H1 (cell line): ENCODE measurements at regions not wholly inside any gene's neighbourhood (a gene's known extent, or its start where the extent isn't known, plus 50 kb on each side); places are given as distances from the start of the nearest gene placed in this dataset.

Experiments
- CBX8 ChIP-seq: fragments of 300-800, 300-1000 bp; sonication (generic); IDR thresholded peaks from 2 replicates; pipeline ENCODE4 v1.7.1; 2016; ENCODE audit warnings: low read depth, low read length, borderline replicate concordance
- CTBP2 ChIP-seq: IDR thresholded peaks from 2 replicates; pipeline ENCODE4 v1.7.0; 2011; ENCODE audit warnings: borderline replicate concordance, mild to moderate bottlenecking, moderate library complexity, mixed read lengths, low read length; ENCODE audit not compliant: insufficient read depth, insufficient read length
- EGR1 ChIP-seq: IDR thresholded peaks from 2 replicates; pipeline ENCODE4 v1.6.1; 2011; ENCODE audit warnings: low read depth, low read length, borderline replicate concordance
- JUND ChIP-seq: IDR thresholded peaks from 2 replicates; pipeline ENCODE4 v1.6.1; 2011; ENCODE audit warnings: mild to moderate bottlenecking, improper control_type of control experiment, low read length
- MAFK ChIP-seq: IDR thresholded peaks from 2 replicates; pipeline ENCODE4 v1.6.1; 2012; ENCODE audit warnings: low read depth, mild to moderate bottlenecking, improper control_type of control experiment, low read length
- POLR2A ChIP-seq, 2 experiments: IDR thresholded peaks; 1 replicate in 1 of 2; 2 replicates in 1 of 2; pipeline ENCODE4 v1.6.1; 2011; ENCODE audit warnings: low read depth in 2 of 2, low read length in 2 of 2, mild to moderate bottlenecking in 2 of 2; ENCODE audit errors: control extremely low read depth in 1 of 2
- RXRA ChIP-seq: IDR thresholded peaks from 2 replicates; pipeline ENCODE4 v1.6.1; 2011; ENCODE audit warnings: low read depth, mild to moderate bottlenecking, low read length, moderate library complexity; ENCODE audit not compliant: insufficient read depth
- SIN3A ChIP-seq, 2 experiments: IDR thresholded peaks in 1 of 2; conservative IDR thresholded peaks in 1 of 2; 2 replicates each; pipeline ENCODE4 v1.6.1; 2011 to 2012; ENCODE audit warnings: low read length in 2 of 2, improper control_type of control experiment in 1 of 2, low read depth in 1 of 2, mild to moderate bottlenecking in 1 of 2
- SP1 ChIP-seq: IDR thresholded peaks from 2 replicates; pipeline ENCODE4 v1.6.1; 2011; ENCODE audit warnings: low read depth, low read length
- SUZ12 ChIP-seq: fragments of 200-600 bp; sonication (generic); IDR thresholded peaks from 2 replicates; pipeline ENCODE4 v1.6.1; 2012; ENCODE audit warnings: mild to moderate bottlenecking, inconsistent platforms, low read length, moderate library complexity, mixed read lengths
- YY1 ChIP-seq: IDR thresholded peaks from 2 replicates; pipeline ENCODE4 v1.6.1; 2011; ENCODE audit warnings: low read depth, mild to moderate bottlenecking, low read length
- TF ChIP-seq, protein P1 (sequence below): fragments of 300-600 bp; sonication (generic); IDR thresholded peaks from 2 replicates; pipeline ENCODE4 v1.7.1; 2012; ENCODE audit warnings: low read length, moderate library complexity, mild to moderate bottlenecking, inconsistent platforms; ENCODE audit not compliant: insufficient replicate concordance

DNA sequence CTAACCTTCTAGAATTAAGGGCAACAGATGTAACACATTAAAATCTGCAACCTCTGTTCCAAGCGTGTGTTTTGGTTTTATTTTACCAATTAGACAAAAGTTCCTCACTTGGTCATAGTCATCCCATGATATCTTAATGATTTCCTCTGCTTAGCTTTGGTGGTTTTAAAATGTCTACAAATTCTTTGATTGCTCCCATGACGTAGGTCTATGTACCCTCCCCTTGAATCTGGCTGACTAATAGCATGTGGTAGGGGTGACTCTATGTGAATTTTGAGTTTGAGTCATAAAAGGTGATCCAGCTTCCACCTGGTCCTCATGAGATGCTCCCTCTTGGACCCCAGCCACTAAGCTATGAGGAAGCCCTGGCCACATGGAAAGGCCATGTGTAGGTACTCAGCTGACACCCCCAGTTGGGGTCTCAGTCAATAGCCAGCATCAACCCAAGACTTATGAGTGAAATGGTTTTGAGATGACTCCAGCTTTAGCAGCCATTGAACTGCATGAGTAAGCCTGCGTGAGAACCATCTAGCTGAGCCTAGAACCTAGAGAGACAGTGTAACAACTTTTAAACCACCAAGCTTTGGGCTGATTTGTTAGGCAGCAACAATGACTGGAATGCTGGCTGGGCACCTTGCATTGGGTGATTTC lies 247.1 kb downstream of the MSRB3 start (continued):
- TF ChIP-seq, protein P1, sequence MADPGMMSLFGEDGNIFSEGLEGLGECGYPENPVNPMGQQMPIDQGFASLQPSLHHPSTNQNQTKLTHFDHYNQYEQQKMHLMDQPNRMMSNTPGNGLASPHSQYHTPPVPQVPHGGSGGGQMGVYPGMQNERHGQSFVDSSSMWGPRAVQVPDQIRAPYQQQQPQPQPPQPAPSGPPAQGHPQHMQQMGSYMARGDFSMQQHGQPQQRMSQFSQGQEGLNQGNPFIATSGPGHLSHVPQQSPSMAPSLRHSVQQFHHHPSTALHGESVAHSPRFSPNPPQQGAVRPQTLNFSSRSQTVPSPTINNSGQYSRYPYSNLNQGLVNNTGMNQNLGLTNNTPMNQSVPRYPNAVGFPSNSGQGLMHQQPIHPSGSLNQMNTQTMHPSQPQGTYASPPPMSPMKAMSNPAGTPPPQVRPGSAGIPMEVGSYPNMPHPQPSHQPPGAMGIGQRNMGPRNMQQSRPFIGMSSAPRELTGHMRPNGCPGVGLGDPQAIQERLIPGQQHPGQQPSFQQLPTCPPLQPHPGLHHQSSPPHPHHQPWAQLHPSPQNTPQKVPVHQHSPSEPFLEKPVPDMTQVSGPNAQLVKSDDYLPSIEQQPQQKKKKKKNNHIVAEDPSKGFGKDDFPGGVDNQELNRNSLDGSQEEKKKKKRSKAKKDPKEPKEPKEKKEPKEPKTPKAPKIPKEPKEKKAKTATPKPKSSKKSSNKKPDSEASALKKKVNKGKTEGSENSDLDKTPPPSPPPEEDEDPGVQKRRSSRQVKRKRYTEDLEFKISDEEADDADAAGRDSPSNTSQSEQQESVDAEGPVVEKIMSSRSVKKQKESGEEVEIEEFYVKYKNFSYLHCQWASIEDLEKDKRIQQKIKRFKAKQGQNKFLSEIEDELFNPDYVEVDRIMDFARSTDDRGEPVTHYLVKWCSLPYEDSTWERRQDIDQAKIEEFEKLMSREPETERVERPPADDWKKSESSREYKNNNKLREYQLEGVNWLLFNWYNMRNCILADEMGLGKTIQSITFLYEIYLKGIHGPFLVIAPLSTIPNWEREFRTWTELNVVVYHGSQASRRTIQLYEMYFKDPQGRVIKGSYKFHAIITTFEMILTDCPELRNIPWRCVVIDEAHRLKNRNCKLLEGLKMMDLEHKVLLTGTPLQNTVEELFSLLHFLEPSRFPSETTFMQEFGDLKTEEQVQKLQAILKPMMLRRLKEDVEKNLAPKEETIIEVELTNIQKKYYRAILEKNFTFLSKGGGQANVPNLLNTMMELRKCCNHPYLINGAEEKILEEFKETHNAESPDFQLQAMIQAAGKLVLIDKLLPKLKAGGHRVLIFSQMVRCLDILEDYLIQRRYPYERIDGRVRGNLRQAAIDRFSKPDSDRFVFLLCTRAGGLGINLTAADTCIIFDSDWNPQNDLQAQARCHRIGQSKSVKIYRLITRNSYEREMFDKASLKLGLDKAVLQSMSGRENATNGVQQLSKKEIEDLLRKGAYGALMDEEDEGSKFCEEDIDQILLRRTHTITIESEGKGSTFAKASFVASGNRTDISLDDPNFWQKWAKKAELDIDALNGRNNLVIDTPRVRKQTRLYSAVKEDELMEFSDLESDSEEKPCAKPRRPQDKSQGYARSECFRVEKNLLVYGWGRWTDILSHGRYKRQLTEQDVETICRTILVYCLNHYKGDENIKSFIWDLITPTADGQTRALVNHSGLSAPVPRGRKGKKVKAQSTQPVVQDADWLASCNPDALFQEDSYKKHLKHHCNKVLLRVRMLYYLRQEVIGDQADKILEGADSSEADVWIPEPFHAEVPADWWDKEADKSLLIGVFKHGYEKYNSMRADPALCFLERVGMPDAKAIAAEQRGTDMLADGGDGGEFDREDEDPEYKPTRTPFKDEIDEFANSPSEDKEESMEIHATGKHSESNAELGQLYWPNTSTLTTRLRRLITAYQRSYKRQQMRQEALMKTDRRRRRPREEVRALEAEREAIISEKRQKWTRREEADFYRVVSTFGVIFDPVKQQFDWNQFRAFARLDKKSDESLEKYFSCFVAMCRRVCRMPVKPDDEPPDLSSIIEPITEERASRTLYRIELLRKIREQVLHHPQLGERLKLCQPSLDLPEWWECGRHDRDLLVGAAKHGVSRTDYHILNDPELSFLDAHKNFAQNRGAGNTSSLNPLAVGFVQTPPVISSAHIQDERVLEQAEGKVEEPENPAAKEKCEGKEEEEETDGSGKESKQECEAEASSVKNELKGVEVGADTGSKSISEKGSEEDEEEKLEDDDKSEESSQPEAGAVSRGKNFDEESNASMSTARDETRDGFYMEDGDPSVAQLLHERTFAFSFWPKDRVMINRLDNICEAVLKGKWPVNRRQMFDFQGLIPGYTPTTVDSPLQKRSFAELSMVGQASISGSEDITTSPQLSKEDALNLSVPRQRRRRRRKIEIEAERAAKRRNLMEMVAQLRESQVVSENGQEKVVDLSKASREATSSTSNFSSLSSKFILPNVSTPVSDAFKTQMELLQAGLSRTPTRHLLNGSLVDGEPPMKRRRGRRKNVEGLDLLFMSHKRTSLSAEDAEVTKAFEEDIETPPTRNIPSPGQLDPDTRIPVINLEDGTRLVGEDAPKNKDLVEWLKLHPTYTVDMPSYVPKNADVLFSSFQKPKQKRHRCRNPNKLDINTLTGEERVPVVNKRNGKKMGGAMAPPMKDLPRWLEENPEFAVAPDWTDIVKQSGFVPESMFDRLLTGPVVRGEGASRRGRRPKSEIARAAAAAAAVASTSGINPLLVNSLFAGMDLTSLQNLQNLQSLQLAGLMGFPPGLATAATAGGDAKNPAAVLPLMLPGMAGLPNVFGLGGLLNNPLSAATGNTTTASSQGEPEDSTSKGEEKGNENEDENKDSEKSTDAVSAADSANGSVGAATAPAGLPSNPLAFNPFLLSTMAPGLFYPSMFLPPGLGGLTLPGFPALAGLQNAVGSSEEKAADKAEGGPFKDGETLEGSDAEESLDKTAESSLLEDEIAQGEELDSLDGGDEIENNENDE, result no peak
- no peak for TF ChIP-seq SP1
- no peak for TF ChIP-seq SIN3A (conservative IDR thresholded peaks at IDR 0.05 in 1 of 2, IDR thresholded peaks at IDR 0.05 in 1 of 2; ENCODE audit: low read depth in 1 of 2, low read length in 2 of 2)
- no peak for TF ChIP-seq CTBP2
- TF ChIP-seq MAFK, result no peak
- no peak for TF ChIP-seq YY1
- TF ChIP-seq POLR2A (IDR thresholded peaks at IDR 0.05; ENCODE audit: control extremely low read depth in 1 of 2, low read depth in 2 of 2, low read length in 2 of 2), result no peak
- no peak for TF ChIP-seq RXRA
- no peak for TF ChIP-seq CBX8
- no peak for TF ChIP-seq JUND
- no peak for TF ChIP-seq SUZ12
- TF ChIP-seq EGR1, result no peak
